ENCODE measurements at regions not wholly inside any gene's neighbourhood (a gene's known extent, or its start where the extent isn't known, plus 50 kb on each side); places are given as distances from the start of the nearest gene placed in this dataset.
A peak's percentile ranks its signal among the peaks of the same experiment; 100 is the strongest.

DNA sequence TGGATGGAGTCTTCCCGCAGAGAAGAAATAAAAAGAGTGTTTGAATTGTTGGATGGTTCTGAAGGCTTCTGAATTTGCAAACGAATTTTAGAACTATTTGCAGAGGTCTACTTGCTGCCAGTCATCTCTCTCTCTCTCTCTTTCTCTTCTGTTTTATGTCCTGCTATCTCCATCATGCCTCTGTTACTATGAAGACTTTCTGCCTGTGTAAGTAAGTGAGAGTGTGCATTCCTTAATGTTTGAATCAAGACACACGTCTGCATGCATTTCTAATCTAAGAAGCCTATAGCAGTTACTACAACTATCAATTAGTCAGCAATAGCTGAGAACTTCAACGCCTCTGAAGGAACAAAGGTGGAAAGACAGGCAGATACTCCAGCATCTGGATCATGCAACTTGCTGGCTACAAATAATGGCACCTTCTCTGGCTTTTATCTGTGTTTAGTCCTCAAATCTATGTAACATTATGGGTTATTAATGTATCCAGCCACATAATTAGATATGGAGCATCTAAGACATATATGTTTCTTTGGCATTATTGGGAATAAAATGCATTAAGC, 191.5 kb upstream of the BLID start:
- DNase-seq (ENCODE audit: low spot score) (no peak), ATAC-seq (no peak)
- intact Hi-C loops (cut with DNase I) = no loop called here

DNA sequence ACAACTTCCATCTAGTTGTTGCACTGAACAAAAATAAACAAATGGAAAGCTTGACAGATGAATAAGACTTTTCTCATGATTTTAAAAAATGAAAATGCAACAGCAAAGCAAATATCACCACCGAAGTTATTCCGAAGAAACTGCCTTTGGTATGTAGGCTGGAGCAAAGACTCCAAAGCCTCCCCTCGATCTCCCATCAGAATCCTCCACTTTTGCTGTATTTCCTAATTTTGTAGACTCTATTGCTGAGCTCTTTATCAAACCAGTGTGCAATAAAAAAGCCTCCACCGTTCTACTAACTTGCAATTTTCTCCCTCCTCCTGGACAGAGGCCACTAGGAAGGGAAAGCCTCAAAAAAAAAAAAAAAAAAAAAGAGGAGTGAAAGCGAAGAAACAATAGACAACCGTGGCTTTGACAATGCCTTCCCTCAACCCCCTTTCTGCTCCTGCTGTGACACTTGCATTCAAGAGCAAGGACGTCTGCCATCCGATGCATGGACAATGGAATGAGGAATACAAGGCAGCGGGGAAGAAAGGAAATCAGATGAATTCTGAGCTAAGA, 190.9 kb upstream of the BLID start:
- DNase-seq (ENCODE audit: low spot score) = no peak
- intact Hi-C loops (cut with DNase I) = no loop called here
- no peak for ATAC-seq

DNA sequence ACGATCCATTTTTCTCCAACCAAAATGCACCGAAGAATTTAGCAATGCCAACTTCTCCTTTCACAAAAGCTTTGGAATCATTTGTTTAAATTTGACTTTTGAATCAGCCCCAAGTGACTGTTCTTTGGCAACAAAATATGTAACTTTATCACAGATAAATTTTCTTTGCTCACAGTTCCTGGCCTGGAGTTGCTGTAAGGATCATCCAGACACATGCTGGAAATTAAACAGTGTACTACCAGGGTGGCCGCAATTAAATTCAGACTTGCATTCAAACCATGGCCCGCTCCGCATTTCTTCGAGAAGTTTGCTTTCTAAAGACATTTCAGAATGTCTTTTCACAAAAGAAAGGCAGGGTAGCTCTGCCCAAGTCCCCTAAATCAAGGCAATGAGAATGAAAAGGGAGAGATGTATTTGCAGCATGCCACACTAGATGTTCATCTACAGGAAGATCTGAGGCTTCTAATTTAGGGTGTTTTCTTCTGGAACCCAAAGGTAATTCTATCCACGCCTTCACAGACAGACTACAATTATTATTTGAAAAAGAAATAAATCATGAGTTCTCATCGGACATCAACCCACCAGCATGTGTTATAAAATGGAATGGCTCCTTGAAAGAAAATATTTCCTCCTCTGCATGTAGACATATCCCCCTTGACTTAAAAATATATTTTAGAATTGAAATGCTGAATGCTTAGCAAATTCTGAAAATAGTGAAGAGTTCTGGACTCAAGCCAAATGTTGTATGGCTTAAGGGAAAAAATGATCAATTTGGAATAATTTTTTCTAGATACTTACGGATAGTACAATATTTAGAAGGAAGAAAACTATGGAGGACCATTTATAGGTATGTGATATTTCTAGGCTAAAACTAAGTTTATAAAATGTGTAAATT, 189.7 kb upstream of the BLID start:
- intact Hi-C loops (cut with DNase I) = no loop called here
- no peak for DNase-seq (ENCODE audit: low spot score)
- ATAC-seq = peak; percentile 71

DNA sequence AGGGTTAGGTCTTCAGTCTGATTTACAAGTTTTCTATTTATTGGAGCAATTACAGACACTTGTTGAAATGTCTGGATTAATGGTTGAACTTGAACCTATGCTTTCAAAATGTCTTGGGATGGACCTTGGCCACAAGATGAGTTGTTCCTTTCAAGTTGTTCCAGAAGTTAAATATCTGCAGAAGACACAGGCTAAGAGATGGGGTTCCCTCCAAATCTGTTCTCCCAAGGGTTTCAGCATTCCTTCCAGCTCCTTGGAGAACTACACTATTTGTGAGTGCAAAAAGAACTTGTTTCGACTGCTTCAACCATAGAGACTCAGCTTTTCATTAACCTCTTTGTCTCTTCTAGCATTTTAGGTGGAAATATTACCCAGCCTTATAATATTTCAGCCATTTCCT, 189.0 kb upstream of the BLID start:
- no peak for DNase-seq (ENCODE audit: low spot score)
- peak; percentile 76 for ATAC-seq
- intact Hi-C loops (cut with DNase I) = no loop called here

DNA sequence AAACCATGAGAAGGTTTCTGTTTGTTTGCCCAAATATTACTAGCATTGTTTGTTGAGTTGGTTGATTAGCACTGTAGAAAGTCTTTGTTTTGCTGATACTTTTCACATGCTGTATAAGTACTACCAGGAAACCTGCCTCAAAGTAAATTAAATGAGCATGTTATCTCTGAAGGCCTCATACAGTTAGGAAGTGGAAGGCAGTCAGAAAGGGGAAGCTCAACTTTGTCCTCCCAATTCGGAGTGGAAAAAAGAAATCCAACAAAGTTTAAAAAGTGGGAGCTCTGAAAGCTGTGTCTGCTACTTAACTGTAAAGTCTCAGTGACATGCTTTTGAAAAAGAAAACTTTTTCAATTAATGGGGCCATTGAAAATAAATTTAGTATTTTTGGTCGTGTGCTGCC, 188.3 kb upstream of the BLID start:
- peak; percentile 24 for ATAC-seq
- DNase-seq (ENCODE audit: low spot score) = no peak
- intact Hi-C loops (cut with DNase I) = no loop called here

DNA sequence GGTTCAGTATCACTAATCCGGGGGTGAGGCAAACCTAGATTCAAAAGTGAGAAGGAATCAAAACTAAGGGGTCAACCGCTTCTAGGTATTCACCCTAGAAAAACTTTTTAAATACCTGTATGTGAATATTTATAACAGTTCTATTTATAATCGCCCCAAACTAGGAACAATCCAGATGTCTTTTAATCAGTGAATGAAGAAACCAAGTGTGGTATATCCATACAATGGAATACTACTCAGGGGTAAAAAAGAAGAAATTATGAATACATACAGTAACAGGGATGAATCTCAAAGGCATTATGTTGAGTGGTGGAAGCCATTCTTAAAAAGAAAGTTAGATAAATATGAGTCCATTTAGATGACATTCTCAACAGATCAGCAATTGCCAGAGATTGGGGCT, 178.0 kb upstream of the BLID start:
- intact Hi-C loops (cut with DNase I) = no loop called here
- DNase-seq (ENCODE audit: low spot score) (no peak), ATAC-seq (no peak)

DNA sequence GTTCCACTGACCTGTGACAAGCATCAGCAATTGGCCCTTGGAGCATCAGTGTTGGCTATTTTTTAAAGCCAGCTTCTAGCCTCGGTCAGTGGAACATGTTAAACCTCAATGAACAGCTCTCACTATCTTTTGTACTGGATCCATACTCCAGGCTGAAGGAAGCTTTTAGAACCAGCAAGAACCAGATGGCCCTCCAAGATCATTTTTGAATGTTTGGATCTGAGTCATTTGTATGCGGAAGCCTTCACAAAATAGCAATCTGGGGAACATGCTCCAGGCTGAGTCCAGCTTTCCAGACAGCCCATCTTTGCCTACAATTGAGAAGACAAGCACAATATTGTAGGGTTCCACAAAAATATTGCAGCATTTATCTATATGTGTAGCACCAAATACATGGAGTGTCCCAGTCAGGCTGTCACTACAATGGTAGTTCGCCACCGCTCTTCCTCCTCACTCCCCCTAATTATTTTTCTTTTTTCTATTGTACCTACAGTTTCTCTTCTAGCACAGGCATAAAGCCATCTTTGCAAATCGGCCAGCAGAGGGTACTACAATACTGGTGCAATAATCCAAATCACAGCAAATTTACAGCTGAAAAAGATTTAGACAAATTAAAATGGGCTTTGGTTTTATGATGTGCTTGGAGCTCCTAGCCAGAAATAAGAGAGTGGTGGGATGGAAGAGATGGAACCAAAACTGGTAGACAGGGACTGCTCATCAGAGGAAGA, 177.4 kb upstream of the BLID start:
- DNase-seq (ENCODE audit: low spot score) (no peak), ATAC-seq (no peak)
- intact Hi-C loops (cut with DNase I) = no loop called here

DNA sequence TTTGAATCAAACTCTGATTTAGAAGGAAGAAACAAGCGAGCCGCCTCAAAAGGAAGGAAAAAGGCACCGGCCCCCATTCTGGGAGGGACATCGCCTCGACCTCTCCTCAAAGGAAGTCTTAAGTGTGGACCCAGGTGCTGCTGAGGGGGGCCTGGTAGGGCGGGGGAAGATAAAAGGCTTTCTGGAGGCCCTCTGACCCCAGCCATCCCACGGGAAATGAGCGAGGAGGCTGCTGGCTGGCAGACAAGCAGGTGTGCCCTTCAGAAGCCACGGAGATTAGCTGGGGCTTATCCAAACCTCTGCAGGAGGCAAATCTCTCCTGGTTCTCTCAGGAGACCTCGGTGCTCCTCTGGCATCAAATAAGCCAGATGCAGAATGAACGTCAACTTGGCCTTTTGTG, 171.4 kb upstream of the BLID start:
- ATAC-seq (no peak), DNase-seq (ENCODE audit: low spot score) (no peak)
- intact Hi-C loops (cut with DNase I) = no loop called here

DNA sequence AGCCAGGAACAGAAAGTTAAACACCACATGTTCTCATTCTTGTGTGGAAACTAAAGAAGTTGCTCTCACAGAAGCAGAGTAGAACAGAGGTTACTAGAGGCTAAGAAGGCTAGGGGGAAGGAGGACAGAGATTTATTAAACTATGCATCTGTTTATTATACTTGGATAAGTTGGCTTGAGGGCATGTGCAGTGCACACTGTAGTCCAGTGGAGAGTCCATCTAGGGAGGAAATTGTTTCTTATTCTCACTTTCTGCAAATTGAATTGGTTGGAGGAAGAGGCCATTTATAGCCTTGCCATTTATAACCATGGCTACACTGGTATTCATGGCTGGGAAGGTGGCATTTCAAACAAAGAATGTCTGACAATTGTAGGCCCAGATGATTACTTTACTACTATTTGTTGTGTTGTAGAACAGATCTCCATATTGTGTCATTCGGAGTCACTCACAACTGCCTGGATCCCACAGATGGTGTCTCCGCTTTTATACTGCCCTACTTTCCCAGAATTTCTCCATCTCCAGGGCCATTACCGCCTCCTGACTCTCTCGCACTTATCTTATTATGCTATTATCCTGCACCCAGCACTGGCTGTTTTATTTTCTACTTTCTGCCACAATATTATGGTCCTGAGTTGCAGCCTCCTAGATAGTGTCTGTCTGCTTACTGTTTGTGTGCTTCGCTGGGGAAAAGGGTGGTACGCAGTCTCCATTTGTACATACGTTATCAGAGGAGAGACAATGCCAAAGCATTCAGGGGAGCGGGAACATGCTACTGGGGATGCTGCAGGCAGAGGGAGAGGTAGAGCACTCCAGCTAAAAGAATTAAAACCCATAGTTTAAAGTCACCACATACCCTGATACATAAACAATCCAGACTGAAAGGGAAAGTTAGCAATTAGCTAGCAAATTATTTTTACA, 169.3 kb upstream of the BLID start:
- DNase-seq (ENCODE audit: low spot score) = no peak
- ATAC-seq = no peak
- intact Hi-C loops (cut with DNase I) = no loop called here

DNA sequence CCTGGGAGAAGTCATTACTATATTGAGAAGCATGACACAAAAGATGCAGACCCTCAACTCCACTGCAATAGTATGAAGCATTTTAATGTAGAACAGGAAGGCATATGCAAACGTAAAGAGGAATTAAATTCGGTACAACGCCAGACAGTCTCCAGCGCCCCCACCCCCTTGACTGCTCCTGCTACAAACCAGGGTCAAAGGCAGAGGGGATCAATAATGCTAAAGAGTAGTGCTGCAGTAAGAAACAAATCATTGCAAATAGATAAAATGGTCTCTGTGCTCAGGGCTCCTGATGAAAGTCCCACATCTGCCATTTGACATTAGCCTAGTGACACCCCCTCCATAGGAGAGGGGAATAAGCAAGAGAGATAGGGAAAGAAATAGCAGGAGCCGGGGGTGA, 164.9 kb upstream of the BLID start:
- ATAC-seq (no peak), DNase-seq (ENCODE audit: low spot score) (no peak)
- intact Hi-C loops (cut with DNase I) = no loop called here

DNA sequence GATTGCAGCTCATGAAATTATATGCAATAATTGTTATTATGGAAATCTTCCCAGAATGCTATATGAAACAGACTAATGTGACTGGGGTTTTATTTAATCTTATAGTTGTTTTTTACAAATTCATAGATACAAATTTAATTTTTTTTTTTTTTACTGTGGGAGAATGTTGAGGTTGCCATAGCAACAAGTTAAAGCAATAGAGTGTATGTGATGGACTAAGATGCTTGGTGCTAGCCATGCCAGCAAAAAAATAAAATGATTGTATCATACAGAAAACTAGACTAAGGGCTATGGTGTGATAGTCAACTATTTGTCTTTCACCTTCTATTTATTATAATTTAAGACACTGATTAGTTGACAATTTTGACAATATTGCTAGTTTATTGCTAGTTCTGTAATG, 163.2 kb upstream of the BLID start:
- no peak for ATAC-seq
- no peak for DNase-seq (ENCODE audit: low spot score)
- intact Hi-C loops (cut with DNase I) = no loop called here

DNA sequence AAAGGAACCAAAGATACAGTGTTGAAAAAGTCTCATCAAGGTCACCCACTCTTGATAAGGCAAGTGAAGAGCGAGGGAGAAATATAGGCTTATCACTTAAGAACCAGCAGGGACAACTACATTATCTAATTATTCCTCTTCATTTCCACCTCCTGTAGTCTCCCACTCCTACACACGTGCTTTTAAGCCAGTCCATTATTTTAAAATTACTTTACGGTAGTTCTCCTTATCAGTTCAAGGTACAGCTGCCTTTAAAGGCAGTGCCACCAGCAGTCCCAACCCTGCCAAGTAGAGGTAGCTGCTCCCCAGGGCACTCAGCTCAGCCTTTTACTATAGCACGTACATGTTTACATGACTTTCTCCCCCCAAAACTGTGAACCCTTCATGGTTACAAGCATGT, 161.5 kb upstream of the BLID start:
- ATAC-seq = no peak
- intact Hi-C loops (cut with DNase I) = no loop called here
- no peak for DNase-seq (ENCODE audit: low spot score)

DNA sequence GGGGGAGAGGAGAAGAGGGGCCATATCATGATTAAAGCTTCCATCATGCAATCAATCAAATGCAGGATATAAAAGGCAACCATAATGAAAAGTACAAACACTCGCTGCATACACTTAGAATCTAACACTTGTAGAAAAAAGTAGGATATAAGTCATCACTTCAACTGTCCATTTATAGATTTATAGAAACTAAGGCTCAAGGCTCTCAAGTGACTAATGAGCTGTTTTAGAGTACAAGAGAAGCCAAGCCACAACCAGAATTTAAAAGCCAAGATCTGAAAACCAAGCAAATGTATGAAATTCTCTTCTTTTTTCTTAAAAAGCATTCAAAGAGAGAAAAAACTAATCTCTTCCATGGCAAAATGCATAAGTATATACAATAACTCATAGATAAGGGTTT, 160.2 kb upstream of the BLID start:
- intact Hi-C loops (cut with DNase I) = no loop called here
- no peak for ATAC-seq
- no peak for DNase-seq (ENCODE audit: low spot score)

DNA sequence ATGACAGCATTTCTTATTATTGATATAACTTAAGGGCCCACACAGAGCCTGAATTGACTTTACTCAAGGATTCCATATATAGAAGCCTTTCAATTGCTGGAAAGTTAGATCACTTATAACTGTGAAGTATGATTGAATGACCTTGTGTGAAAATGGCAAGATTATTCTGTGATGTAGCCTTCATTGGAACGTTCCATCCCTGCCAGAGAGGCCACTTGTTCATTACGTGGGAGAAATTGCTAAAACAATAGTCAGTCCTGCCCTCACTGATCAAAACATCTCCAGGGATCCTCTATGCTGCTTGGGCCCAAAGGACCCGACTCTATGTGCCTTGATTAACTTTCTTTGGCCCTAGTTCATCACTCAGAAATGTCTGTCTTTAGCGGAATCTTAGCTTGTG, 159.5 kb upstream of the BLID start:
- ATAC-seq (no peak), DNase-seq (ENCODE audit: low spot score) (no peak)
- intact Hi-C loops (cut with DNase I) = no loop called here

DNA sequence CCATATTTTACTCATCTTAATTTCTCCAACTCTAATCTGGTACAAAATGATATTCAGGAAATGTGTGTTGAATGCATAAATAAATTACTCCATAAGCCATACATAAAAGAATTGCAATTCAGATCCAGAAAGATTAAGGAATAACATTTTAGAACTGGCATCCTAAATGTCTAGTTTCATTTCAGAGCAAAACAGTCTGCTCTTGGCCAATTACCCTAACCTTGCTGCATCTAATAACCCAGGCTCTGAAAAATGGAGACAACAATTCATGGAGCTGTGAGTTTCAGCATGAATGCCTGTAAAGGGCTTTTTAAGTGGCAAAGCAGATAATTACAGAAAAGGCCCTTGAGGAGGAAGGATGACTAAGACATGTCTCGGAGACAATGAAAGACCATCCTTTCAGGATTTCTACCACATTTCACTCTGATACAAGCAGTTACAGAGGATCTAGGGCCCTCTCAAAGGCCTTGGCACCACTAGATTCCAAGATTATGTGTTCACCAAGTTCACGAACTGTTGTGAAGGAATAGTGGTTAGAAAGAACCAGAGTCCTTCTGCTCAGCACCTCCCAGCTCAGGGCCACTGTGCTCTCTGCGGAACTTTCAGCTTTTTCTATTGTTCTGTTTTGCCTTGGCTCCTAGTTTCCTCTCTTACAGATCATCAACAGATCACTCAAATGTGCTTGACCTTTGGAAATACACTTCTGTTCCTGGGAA, 157.6 kb upstream of the BLID start:
- DNase-seq (ENCODE audit: low spot score) = no peak
- no peak for ATAC-seq
- intact Hi-C loops (cut with DNase I) = no loop called here

DNA sequence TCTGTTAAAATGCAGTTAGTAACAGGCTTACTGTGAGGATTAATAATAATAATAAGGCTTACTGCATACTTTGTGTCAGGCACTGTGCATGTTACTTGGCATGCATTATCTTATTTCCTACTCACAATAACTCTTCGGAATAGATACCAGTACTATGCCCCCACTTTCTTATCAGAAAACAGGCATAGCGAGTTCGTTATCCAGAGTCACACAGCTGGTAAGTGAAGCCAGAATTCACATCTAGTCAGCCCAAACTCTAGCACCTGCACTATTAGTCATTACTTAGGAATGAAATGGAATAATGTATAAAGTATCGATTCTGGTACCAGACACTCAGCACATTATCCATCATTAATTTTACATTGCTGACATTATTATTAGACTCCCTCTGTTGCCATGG, 155.7 kb upstream of the BLID start:
- intact Hi-C loops (cut with DNase I) = no loop called here
- DNase-seq (ENCODE audit: low spot score) (no peak), ATAC-seq (no peak)

DNA sequence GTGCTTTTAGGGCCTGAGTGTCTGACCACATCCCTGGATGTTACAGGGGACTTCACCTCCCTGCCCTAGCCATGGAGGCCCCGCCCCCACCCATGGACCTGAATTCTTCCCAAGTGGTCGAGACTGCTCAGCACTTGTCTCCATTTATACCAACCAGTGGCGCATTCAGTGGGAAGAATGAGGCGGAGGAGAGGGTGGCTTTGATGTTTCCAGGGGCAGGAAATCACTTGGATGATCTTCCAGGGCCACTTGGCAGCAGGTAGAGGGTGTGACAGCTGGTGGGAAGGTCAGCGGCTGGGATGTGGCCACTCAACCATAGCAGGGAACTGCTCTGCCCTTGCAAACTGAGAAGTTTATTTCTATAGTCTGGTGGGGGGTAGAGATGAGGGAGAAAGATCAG, 155.1 kb upstream of the BLID start:
- DNase-seq (ENCODE audit: low spot score) (no peak), ATAC-seq (no peak)
- intact Hi-C loops (cut with DNase I) = no loop called here

DNA sequence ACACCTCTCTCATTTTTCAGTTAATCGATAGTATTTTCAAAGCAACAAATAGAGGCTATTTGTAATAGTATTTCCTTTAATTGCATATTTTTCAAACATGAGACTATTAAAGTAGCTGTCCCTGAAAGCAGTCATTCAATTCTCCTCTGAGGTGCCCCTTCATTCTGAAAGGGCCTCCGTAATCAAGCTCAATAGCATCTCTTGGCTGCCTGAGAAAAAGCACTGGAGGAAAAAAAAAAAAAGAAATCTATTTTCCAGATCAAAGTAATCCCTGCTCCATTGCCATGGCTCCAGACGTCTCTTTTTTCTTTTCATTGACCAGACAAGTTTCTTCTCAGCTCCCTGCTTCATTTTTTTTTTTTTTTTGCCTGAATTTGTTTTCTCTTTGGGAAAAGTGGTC, 154.5 kb upstream of the BLID start:
- ATAC-seq (no peak), DNase-seq (ENCODE audit: low spot score) (no peak)
- intact Hi-C loops (cut with DNase I) = no loop called here

DNA sequence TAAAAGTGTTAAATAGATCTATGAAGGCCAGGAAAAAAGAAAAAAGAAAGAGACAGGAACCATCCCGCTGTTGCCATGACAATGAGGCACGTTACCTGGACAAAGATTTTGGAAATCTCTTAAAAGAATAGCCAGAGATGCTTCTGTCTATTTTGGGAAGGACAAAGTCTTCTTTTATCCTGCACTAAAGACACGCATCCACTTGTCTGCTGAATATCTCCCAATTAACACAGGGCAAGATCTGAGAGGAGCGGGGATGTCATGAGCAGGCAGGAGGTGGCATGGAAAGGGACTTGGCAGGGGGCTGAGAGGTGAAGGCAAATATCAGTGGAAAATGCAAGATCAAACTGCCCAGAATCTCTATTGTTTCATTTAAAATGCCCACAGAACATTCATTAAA, 153.8 kb upstream of the BLID start:
- intact Hi-C loops (cut with DNase I) = no loop called here
- DNase-seq (ENCODE audit: low spot score) (no peak), ATAC-seq (no peak)

Data from sciatic nerve (tissue), 2 donors.